Peyer's patch (tissue), 4 donors: ENCODE measurements at regions not wholly inside any gene's neighbourhood (a gene's known extent, or its start where the extent isn't known, plus 50 kb on each side); places are given as distances from the start of the nearest gene placed in this dataset.

Experiments used
- DNase-seq, 3 donors: peaks; one replicate each; pipeline ENCODE4 v3.0.0-alpha.2; 2017 to 2019
- H3K27ac ChIP-seq, 4 donors: fragments of 200-600 bp; sonication (generic); one replicate each; pipeline ENCODE4 v1.5.1; 2016 to 2019
- H3K27me3 ChIP-seq, 2 donors: fragments of 200-600 bp; sonication (generic); one replicate each; pipeline ENCODE4 v1.5.1; 2019
- H3K36me3 ChIP-seq, 3 donors: fragments of 200-600 bp; sonication (generic); one replicate each; pipeline ENCODE4 v1.5.1; 2016 to 2019
- H3K4me1 ChIP-seq, 4 donors: fragments of 200-600 bp; sonication (generic); one replicate each; pipeline ENCODE4 v1.5.1; 2016 to 2019
- H3K4me3 ChIP-seq, 4 donors: fragments of 200-600 bp; sonication (generic); 1 replicate in 3 of 4; 2 replicates in 1 of 4; pipeline ENCODE4 v1.5.1; 2016 to 2019; ENCODE audit warnings: mild to moderate bottlenecking in 1 of 4
- H3K9me3 ChIP-seq, 4 donors: fragments of 200-600 bp; sonication (generic); one replicate each; pipeline ENCODE4 v1.5.1; 2016 to 2019; ENCODE audit warnings: mild to moderate bottlenecking in 1 of 4
- CTCF ChIP-seq, 6 experiments: fragments of 450-650 bp in 4 of 6; fragments of 200-600 bp in 2 of 6; sonication (generic) in 1 of 6; IDR thresholded peaks; one replicate each; pipeline ENCODE4 v1.5.1; 2017 to 2019; ENCODE audit warnings: antibody characterized with exemption in 6 of 6, mild to moderate bottlenecking in 3 of 6, moderate library complexity in 1 of 6
- POLR2A ChIP-seq, 2 donors: fragments of 450-650 bp; IDR thresholded peaks; one replicate each; pipeline ENCODE4 v1.5.1; 2017; ENCODE audit warnings: antibody characterized with exemption in 2 of 2, mild to moderate bottlenecking in 2 of 2, moderate library complexity in 2 of 2

- no peak overlapping the region for H3K27ac ChIP-seq
Measured at GRCh38 chr10:3592424-3592823, 192.6 kb downstream of the KLF6 start.

GRCh38 chr10:3588816-3589215 is 196.2 kb downstream of the KLF6 start:
- no peaks in the 10 kb centered on the region for H3K27me3 ChIP-seq
- H3K9me3 ChIP-seq = no peaks in the 10 kb centered on the region
- no peak overlapping the region for H3K4me3 ChIP-seq
- TF ChIP-seq POLR2A (IDR thresholded peaks at IDR 0.05) (no peak), CTCF (IDR thresholded peaks at IDR 0.05) (no peak)
- no peaks in the 10 kb centered on the region for H3K4me1 ChIP-seq
- no peak for DNase-seq
- no peaks in the 10 kb centered on the region for H3K36me3 ChIP-seq
- H3K27ac ChIP-seq = no peak overlapping the region

More at GRCh38 chr10:3592424-3592823, 192.6 kb downstream of the KLF6 start:
- no peaks in the 10 kb centered on the region for H3K27me3 ChIP-seq
- H3K4me1 ChIP-seq = no peaks in the 10 kb centered on the region
- DNase-seq = no peak
- TF ChIP-seq POLR2A (IDR thresholded peaks at IDR 0.05) = no peak
- H3K4me3 ChIP-seq = no peak overlapping the region
- no peaks in the 10 kb centered on the region for H3K36me3 ChIP-seq
- H3K9me3 ChIP-seq = no peaks in the 10 kb centered on the region

- DNase-seq = no peak
- Histone ChIP-seq H3K4me1 (no peaks in the 10 kb centered on the region), H3K27ac (no peak overlapping the region), H3K4me3 (no peak overlapping the region), H3K27me3 (no peaks in the 10 kb centered on the region), H3K36me3 (no peaks in the 10 kb centered on the region), H3K9me3 (no peaks in the 10 kb centered on the region)
- TF ChIP-seq CTCF (IDR thresholded peaks at IDR 0.05) (no peak), POLR2A (IDR thresholded peaks at IDR 0.05) (no peak)
Measured at GRCh38 chr10:3588346-3588745, 196.7 kb downstream of the KLF6 start.

GRCh38 chr10:3584926-3585784 is 199.9 kb downstream of the KLF6 start:
- H3K4me3 ChIP-seq = no peak overlapping the region
- no peaks in the 10 kb centered on the region for H3K9me3 ChIP-seq
- H3K27ac ChIP-seq = no peak overlapping the region
- DNase-seq = no peak
- H3K36me3 ChIP-seq = no peaks in the 10 kb centered on the region
- no peaks in the 10 kb centered on the region for H3K27me3 ChIP-seq
- TF ChIP-seq POLR2A (IDR thresholded peaks at IDR 0.05) = no peak
- H3K4me1 ChIP-seq = no peaks in the 10 kb centered on the region

- DNase-seq = no peak
- TF ChIP-seq CTCF (IDR thresholded peaks at IDR 0.05) (no peak), POLR2A (IDR thresholded peaks at IDR 0.05) (no peak)
- Histone ChIP-seq H3K9me3 (no peaks in the 10 kb centered on the region), H3K4me3 (no peak overlapping the region), H3K27ac (no peak overlapping the region), H3K4me1 (no peaks in the 10 kb centered on the region), H3K27me3 (no peaks in the 10 kb centered on the region), H3K36me3 (no peaks in the 10 kb centered on the region)
Measured at GRCh38 chr10:3580565-3580964, 204.4 kb downstream of the KLF6 start.

GRCh38 chr10:3579845-3580244 is 205.2 kb downstream of the KLF6 start:
- no peak for TF ChIP-seq CTCF (IDR thresholded peaks at IDR 0.05)
- no peak for TF ChIP-seq POLR2A (IDR thresholded peaks at IDR 0.05)
- Histone ChIP-seq H3K4me3 (no peak overlapping the region), H3K27ac (no peak overlapping the region), H3K36me3 (no peaks in the 10 kb centered on the region), H3K4me1 (no peaks in the 10 kb centered on the region), H3K9me3 (no peaks in the 10 kb centered on the region), H3K27me3 (no peaks in the 10 kb centered on the region)
- no peak for DNase-seq
